Activated naive CD4-positive, alpha-beta T cell treated with Interleukin-2 at 50 U/mL for 16 hours (primary cell): ENCODE measurements at regions not wholly inside any gene's neighbourhood (a gene's known extent, or its start where the extent isn't known, plus 50 kb on each side); places are given as distances from the start of the nearest gene placed in this dataset.

ENCODE experiments used
- DNase-seq: peaks from one replicate; pipeline ENCODE4 v3.0.0-alpha.2; 2020

- DNase-seq, result no peak
Measured at GRCh38 chr17:68185820-68186219, 62.0 kb upstream of the AMZ2 start.

- no peak for DNase-seq
Measured at GRCh38 chr17:68190495-68190894, 57.3 kb upstream of the AMZ2 start.

- DNase-seq, result peak; percentile 26
Measured at GRCh38 chr17:68195667-68196393, 52.0 kb upstream of the AMZ2 start.

GRCh38 chr17:68196394-68197090 lies 51.3 kb upstream of the AMZ2 start:
- peak; percentile 29 for DNase-seq

GRCh38 chr17:68197091-68197996 lies 50.5 kb upstream of the AMZ2 start:
- DNase-seq, result peak; percentile 63

GRCh38 chr17:68197997-68198930 lies 49.6 kb upstream of the AMZ2 start:
- peak; percentile 45 for DNase-seq
